K562 (cell line): ENCODE measurements at regions not wholly inside any gene's neighbourhood (a gene's known extent, or its start where the extent isn't known, plus 50 kb on each side); places are given as distances from the start of the nearest gene placed in this dataset.

Experiments
- ATAC-seq: fragments of 200-7000 bp; cut with Tn5 transposase; 3 replicates; pipeline ENCODE4 v1.9.1; 2020; ENCODE audit warnings: moderate library complexity
- BruUV-seq: library from RNA; stranded (reverse); fragments of 400-500 nt; replicated peaks from 2 replicates; lab custom pipeline; 2021; lab: Mats Ljungman, UMichigan
- CTCF ChIA-PET: fragments of 300-600 bp; formaldehyde crosslinking; extraction: SDS; loops from one replicate; lab custom pipeline; 2021; ENCODE audit warnings: low intra/inter-chr PET ratio; lab: Yijun Ruan, JAX
- POLR2A ChIA-PET: fragments of 300-600, 350-650 bp; sonication (Branson Sonifier 250); formaldehyde crosslinking; extraction: SDS; loops from one replicate; lab custom pipeline; 2021; ENCODE audit warnings: antibody characterized with exemption, inconsistent platforms; lab: Yijun Ruan, JAX
- DNase-seq, 4 experiments: peaks; one replicate each; pipeline versions ENCODE4 v3.0.0 to v3.0.0-alpha.2; 2011 to 2018; ENCODE audit warnings: low spot score in 3 of 4, mixed read lengths in 3 of 4; ENCODE audit errors: extremely low read depth in 1 of 4
- FAIRE-seq: peaks from 2 replicates; lab custom pipeline; 2011; peaks lifted over from hg19 to GRCh38; lab: Jason Lieb, UNC
- H2AFZ ChIP-seq: 2 replicates; pipeline ENCODE4 v1.6.0; 2011; ENCODE audit warnings: low read depth, low read length, control low read depth, inconsistent platforms
- H3K27ac ChIP-seq: fragments of 200-600 bp; 3 replicates; pipeline ENCODE4 v1.8.0; 2011; ENCODE audit warnings: low read depth, mild to moderate bottlenecking, control low read depth, inconsistent platforms, low read length, moderate library complexity, mixed read lengths; ENCODE audit errors: extremely low read depth
- H3K27me3 ChIP-seq, 2 experiments: fragments of 300-600 bp in 1 of 2; 2 replicates in 1 of 2; 3 replicates in 1 of 2; pipeline versions ENCODE4 v1.6.0 to v1.8.0; 2011; ENCODE audit warnings: inconsistent platforms in 2 of 2, low read length in 2 of 2, mild to moderate bottlenecking in 1 of 2, mixed read lengths in 1 of 2, moderate library complexity in 1 of 2; ENCODE audit not compliant: control insufficient read depth in 2 of 2, insufficient read depth in 2 of 2
- H3K36me3 ChIP-seq: fragments of 300-600 bp; 3 replicates; pipeline ENCODE4 v1.8.0; 2011; ENCODE audit warnings: mild to moderate bottlenecking, low read length, inconsistent platforms; ENCODE audit not compliant: control insufficient read depth, insufficient read depth
- H3K4me1 ChIP-seq, 2 experiments: fragments of 200-600 bp in 1 of 2; replicated peaks in 1 of 2; 2 replicates in 1 of 2; 3 replicates in 1 of 2; pipeline versions ENCODE4 v1.5.1 to v1.8.0; 2011; ENCODE audit warnings: inconsistent platforms in 2 of 2, low read length in 2 of 2, mild to moderate bottlenecking in 1 of 2, mixed read lengths in 1 of 2, moderate library complexity in 1 of 2; ENCODE audit not compliant: control insufficient read depth in 2 of 2, insufficient read depth in 2 of 2
- H3K4me2 ChIP-seq: 2 replicates; pipeline ENCODE4 v1.6.1; 2011; ENCODE audit warnings: low read length, control low read depth, inconsistent platforms, mixed read lengths; ENCODE audit not compliant: insufficient read depth
- H3K4me3 ChIP-seq: fragments of 200-600 bp; sonication (generic), shearing (Covaris generic); 2 replicates; pipeline ENCODE4 v1.5.1; 2016; ENCODE audit warnings: control low read depth, inconsistent platforms
- H3K79me2 ChIP-seq: fragments of 200-600 bp; 3 replicates; pipeline ENCODE4 v1.8.0; 2011; ENCODE audit warnings: low read length, inconsistent platforms; ENCODE audit not compliant: control insufficient read depth, insufficient read depth
- H3K9ac ChIP-seq, 2 experiments: 2 replicates each; pipeline versions ENCODE4 v1.6.0 to v1.6.1; 2011; ENCODE audit warnings: low read depth in 2 of 2, low read length in 2 of 2, control low read depth in 1 of 2, inconsistent platforms in 1 of 2, mild to moderate bottlenecking in 1 of 2, mixed read lengths in 1 of 2; ENCODE audit not compliant: insufficient read depth in 1 of 2
- H3K9me1 ChIP-seq: one replicate; pipeline ENCODE4 v1.6.0; 2011; ENCODE audit warnings: inconsistent platforms, mild to moderate bottlenecking, low read length, moderate library complexity; ENCODE audit not compliant: control insufficient read depth, insufficient read depth
- H3K9me3 ChIP-seq: replicated peaks from 2 replicates; pipeline ENCODE4 v1.5.1; 2011; ENCODE audit warnings: low read depth, low read length, inconsistent platforms; ENCODE audit not compliant: control insufficient read depth, insufficient read depth
- H4K20me1 ChIP-seq: replicated peaks from 2 replicates; pipeline ENCODE4 v1.6.1; 2011; ENCODE audit warnings: low read length, inconsistent platforms, mixed read lengths; ENCODE audit not compliant: control insufficient read depth, insufficient read depth
- ESRRA ChIP-seq: fragments of 450-650 bp; IDR thresholded peaks from 2 replicates; pipeline ENCODE4 v1.6.1; 2014; ENCODE audit warnings: low read depth, mild to moderate bottlenecking, moderate library complexity, borderline replicate concordance
- ZMIZ1 ChIP-seq, 2 experiments: fragments of 150-350 bp in 1 of 2; IDR thresholded peaks; 2 replicates each; pipeline ENCODE4 v1.6.1; 2012 to 2016; ENCODE audit warnings: low read depth in 2 of 2, low read length in 2 of 2, mild to moderate bottlenecking in 1 of 2, moderate library complexity in 1 of 2
- ZNF282 ChIP-seq: sonication (generic); formaldehyde crosslinking; IDR thresholded peaks from 2 replicates; pipeline ENCODE4 v1.8.1; 2023; ENCODE audit warnings: missing genetic modification reagents
- WGBS: fragments of 100-300 bp; shearing (Covaris generic); methylation state at CpG from one replicate; pipeline ENCODE4 v1.1.6; 2016; ENCODE audit warnings: low coverage, mixed read lengths; ENCODE audit not compliant: insufficient coverage; ENCODE audit errors: missing lambda C conversion rate; 5-methylcytosine and 5-hydroxymethylcytosine counted together
- in situ Hi-C: fragments of 300-500 bp; cut with MboI; formaldehyde crosslinking; loops from 4 replicates; pipeline ENCODE4 v1.15.0; 2018; ENCODE audit warnings: inconsistent platforms, mixed read lengths
- intact Hi-C: fragments of 100-400 bp; cut with micrococcal nuclease; formaldehyde crosslinking; loops from 2 replicates; pipeline ENCODE4 v1.14.2; 2022

- TF ChIP-seq ZNF282 (CRISPR knock-in tag), result no peak
These were observed 1304.2 kb upstream of the ADGRL4 start (continued) for GRCh38 chr1:80310703-80311245.

GRCh38 chr1:80305466-80305865 lies 1298.9 kb upstream of the ADGRL4 start:
- Histone ChIP-seq H3K9me3 (no peaks in the 10 kb centered on the region), H3K4me1 (no peaks in the 10 kb centered on the region), H3K4me3 (no peak overlapping the region), H4K20me1 (no peaks in the 10 kb centered on the region), H3K36me3 (no peaks in the 10 kb centered on the region), H3K4me2 (no peak overlapping the region), H2AFZ (no peak overlapping the region), H3K27ac (no peak overlapping the region), H3K9me1 (no peaks in the 10 kb centered on the region), H3K9ac (no peak overlapping the region), H3K27me3 (no peaks in the 10 kb centered on the region), H3K79me2 (no peaks in the 10 kb centered on the region)
- 0% methylated on average over 2 of the region's 2 CpGs for WGBS
- no TSS peak for BruUV-seq
- FAIRE-seq (no peak), DNase-seq (no peak), ATAC-seq (no peak)
- in situ Hi-C loops, result no loop called here
- intact Hi-C loops, result no loop called here
- TF ChIP-seq ZMIZ1 (IDR thresholded peaks at IDR 0.05; ENCODE audit: low read depth in 2 of 2, low read length in 2 of 2) (no peak), ESRRA (no peak)
- ChIA-PET CTCF (no interaction called here), POLR2A (no interaction called here)
